ENCODE measurements at regions not wholly inside any gene's neighbourhood (a gene's known extent, or its start where the extent isn't known, plus 50 kb on each side); places are given as distances from the start of the nearest gene placed in this dataset.
"Not testable (repeated sequence)": the region's sequence is repeated elsewhere in the genome, so short reads cannot be mapped to it uniquely, and the experiment has no call there.

GRCh38 chr5:102119252-102119651, 176.8 kb downstream of the SLCO4C1 start:
- DNase-seq (ENCODE audit: low read depth) = no peak
- H3K4me3 ChIP-seq (ENCODE audit: control insufficient read depth, low read depth, low read length) = no peak overlapping the region
- TF ChIP-seq CTCF (conservative IDR thresholded peaks at IDR 0.05; ENCODE audit: control insufficient read depth, insufficient read depth, low read depth, low read length) = no peak

GRCh38 chr5:102115736-102116135, 180.3 kb downstream of the SLCO4C1 start:
- no peak for DNase-seq (ENCODE audit: low read depth)
- no peak for TF ChIP-seq CTCF (conservative IDR thresholded peaks at IDR 0.05; ENCODE audit: control insufficient read depth, insufficient read depth, low read depth, low read length)
- H3K4me3 ChIP-seq (ENCODE audit: control insufficient read depth, low read depth, low read length) = no peak overlapping the region

- DNase-seq (ENCODE audit: low read depth) = no peak
- no peak overlapping the region for H3K4me3 ChIP-seq (ENCODE audit: control insufficient read depth, low read depth, low read length)
- TF ChIP-seq CTCF (conservative IDR thresholded peaks at IDR 0.05; ENCODE audit: control insufficient read depth, insufficient read depth, low read depth, low read length) = no peak
Measured at GRCh38 chr5:102114525-102115069, 181.5 kb downstream of the SLCO4C1 start.

- no peak for DNase-seq (ENCODE audit: low read depth)
- H3K4me3 ChIP-seq (ENCODE audit: control insufficient read depth, low read depth, low read length) = no peak overlapping the region
- TF ChIP-seq CTCF (conservative IDR thresholded peaks at IDR 0.05; ENCODE audit: control insufficient read depth, insufficient read depth, low read depth, low read length) = no peak
Measured at GRCh38 chr5:102107865-102108264, 188.2 kb downstream of the SLCO4C1 start.

- H3K4me3 ChIP-seq (ENCODE audit: control insufficient read depth, low read depth, low read length) = no peak overlapping the region
- TF ChIP-seq CTCF (conservative IDR thresholded peaks at IDR 0.05; ENCODE audit: control insufficient read depth, insufficient read depth, low read depth, low read length) = no peak
- no peak for DNase-seq (ENCODE audit: low read depth)
Measured at GRCh38 chr5:102106599-102106998, 189.5 kb downstream of the SLCO4C1 start.

- TF ChIP-seq CTCF (conservative IDR thresholded peaks at IDR 0.05; ENCODE audit: control insufficient read depth, insufficient read depth, low read depth, low read length) = no peak
- no peak for DNase-seq (ENCODE audit: low read depth)
- no peak overlapping the region for H3K4me3 ChIP-seq (ENCODE audit: control insufficient read depth, low read depth, low read length)
Measured at GRCh38 chr5:102099766-102100331, 196.2 kb downstream of the SLCO4C1 start.

- DNase-seq (ENCODE audit: low read depth); H3K4me3 ChIP-seq (ENCODE audit: control insufficient read depth, low read depth, low read length): not testable (repeated sequence)
Measured at GRCh38 chr5:102099083-102099482, 197.0 kb downstream of the SLCO4C1 start.

- not testable (repeated sequence) for DNase-seq (ENCODE audit: low read depth); H3K4me3 ChIP-seq (ENCODE audit: control insufficient read depth, low read depth, low read length)
Measured at GRCh38 chr5:102098606-102099005, 197.5 kb downstream of the SLCO4C1 start.

All from fibroblast of mammary gland (primary cell).